ENCODE measurements at regions not wholly inside any gene's neighbourhood (a gene's known extent, or its start where the extent isn't known, plus 50 kb on each side); places are given as distances from the start of the nearest gene placed in this dataset.

GRCh38 chr6:80541181-80541580 is 434.7 kb downstream of the BCKDHB start:
- H3K36me3 ChIP-seq (ENCODE audit: insufficient read depth, low read length): no peaks in the 10 kb centered on the region
- H3K4me3 ChIP-seq: no peak overlapping the region
- no peak overlapping the region for H3K9ac ChIP-seq (ENCODE audit: insufficient read length)
- no peak for DNase-seq (ENCODE audit: low read depth, low spot score)
- no peak overlapping the region for H3K27ac ChIP-seq
- TF ChIP-seq EZH2 (IDR thresholded peaks at IDR 0.05) (no peak), POLR2AphosphoS5 (IDR thresholded peaks at IDR 0.05; ENCODE audit: borderline replicate concordance, low read depth, low read length) (no peak), FOXP2 (optimal IDR thresholded peaks at IDR 0.05; ENCODE audit: control extremely low read depth, extremely low read length, insufficient read depth) (no peak)
- H3K9me3 ChIP-seq (ENCODE audit: low read depth, low read length): no peaks in the 10 kb centered on the region

DNA sequence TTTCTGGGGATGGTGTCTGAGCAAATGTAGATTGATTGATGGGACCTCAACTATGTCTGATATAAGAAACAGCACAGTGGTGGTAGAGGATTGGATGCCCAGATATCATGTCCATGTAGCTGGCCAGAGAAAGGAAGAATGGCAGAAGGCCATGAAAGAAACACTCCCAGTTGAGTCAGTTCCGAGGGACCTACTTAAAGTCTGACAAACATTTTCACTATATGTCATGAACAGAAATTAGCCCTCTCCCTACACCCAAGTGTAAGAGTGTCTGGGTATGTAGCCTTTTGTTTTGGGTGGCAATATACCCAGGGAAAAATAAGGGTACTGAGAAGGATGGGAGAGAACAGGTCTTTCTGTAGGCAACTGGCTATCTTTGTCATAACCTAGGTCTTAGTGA is 434.2 kb downstream of the BCKDHB start:
- no peak for TF ChIP-seq EZH2 (IDR thresholded peaks at IDR 0.05)
- TF ChIP-seq FOXP2 (optimal IDR thresholded peaks at IDR 0.05; ENCODE audit: control extremely low read depth, extremely low read length, insufficient read depth): no peak
- no peak for DNase-seq (ENCODE audit: low read depth, low spot score)
- H3K36me3 ChIP-seq (ENCODE audit: insufficient read depth, low read length): no peaks in the 10 kb centered on the region
- H3K9ac ChIP-seq (ENCODE audit: insufficient read length): no peak overlapping the region
- no peaks in the 10 kb centered on the region for H3K9me3 ChIP-seq (ENCODE audit: low read depth, low read length)
- no peak overlapping the region for H3K27ac ChIP-seq
- no peak overlapping the region for H3K4me3 ChIP-seq

GRCh38 chr6:80537118-80537972 is 430.9 kb downstream of the BCKDHB start:
- Histone ChIP-seq H3K9me3 (ENCODE audit: low read depth, low read length) (no peaks in the 10 kb centered on the region), H3K27ac (no peak overlapping the region), H3K4me3 (no peak overlapping the region), H3K9ac (ENCODE audit: insufficient read length) (no peak overlapping the region), H3K36me3 (ENCODE audit: insufficient read depth, low read length) (no peaks in the 10 kb centered on the region)
- no peak for TF ChIP-seq POLR2AphosphoS5 (IDR thresholded peaks at IDR 0.05; ENCODE audit: borderline replicate concordance, low read depth, low read length)
- TF ChIP-seq FOXP2 (optimal IDR thresholded peaks at IDR 0.05; ENCODE audit: control extremely low read depth, extremely low read length, insufficient read depth): no peak
- no peak for TF ChIP-seq EZH2 (IDR thresholded peaks at IDR 0.05)
- no peak for DNase-seq (ENCODE audit: low read depth, low spot score)

DNA sequence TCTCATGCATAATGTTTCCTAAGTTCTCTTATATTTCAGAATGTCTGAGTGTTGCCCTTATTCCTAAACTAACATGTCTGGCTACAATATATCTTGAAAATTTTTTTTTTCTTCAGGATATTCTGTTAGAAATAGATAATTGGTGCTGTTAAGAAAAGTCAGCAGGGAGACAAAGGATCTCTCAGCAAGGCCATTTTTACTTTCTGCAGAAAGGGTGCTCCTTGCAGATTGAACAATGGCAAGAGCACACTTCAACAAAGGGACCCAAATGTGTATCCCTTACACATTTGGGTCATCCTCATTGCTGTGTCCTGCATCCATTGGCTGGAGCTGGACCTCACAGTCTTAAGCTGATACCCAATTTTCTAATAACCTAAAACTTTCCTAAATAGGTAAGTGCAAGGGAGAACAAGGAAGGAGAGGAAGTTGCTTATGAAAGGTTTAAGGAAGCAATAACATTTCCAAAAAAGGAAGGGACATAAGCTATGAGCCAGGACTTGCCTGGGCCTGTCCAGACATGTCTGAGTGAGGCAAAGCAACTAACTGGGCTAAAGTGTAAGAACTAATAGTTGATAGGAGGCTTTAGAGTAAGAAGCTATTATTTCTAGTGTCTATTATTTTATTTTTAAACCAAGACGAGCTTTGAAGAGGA is 429.6 kb downstream of the BCKDHB start:
- H3K9ac ChIP-seq (ENCODE audit: insufficient read length): no peak overlapping the region
- TF ChIP-seq FOXP2 (optimal IDR thresholded peaks at IDR 0.05; ENCODE audit: control extremely low read depth, extremely low read length, insufficient read depth): no peak
- no peaks in the 10 kb centered on the region for H3K9me3 ChIP-seq (ENCODE audit: low read depth, low read length)
- no peak overlapping the region for H3K4me3 ChIP-seq
- no peaks in the 10 kb centered on the region for H3K36me3 ChIP-seq (ENCODE audit: insufficient read depth, low read length)
- no peak for DNase-seq (ENCODE audit: low read depth, low spot score)
- no peak overlapping the region for H3K27ac ChIP-seq

- DNase-seq (ENCODE audit: low read depth, low spot score): no peak
- H3K9ac ChIP-seq (ENCODE audit: insufficient read length): no peak overlapping the region
- H3K27ac ChIP-seq: peak overlapping the region; percentile 85
- no peaks in the 10 kb centered on the region for H3K36me3 ChIP-seq (ENCODE audit: insufficient read depth, low read length)
- no peak overlapping the region for H3K4me3 ChIP-seq
- no peak for TF ChIP-seq FOXP2 (optimal IDR thresholded peaks at IDR 0.05; ENCODE audit: control extremely low read depth, extremely low read length, insufficient read depth)
- no peak for TF ChIP-seq EZH2 (IDR thresholded peaks at IDR 0.05)
- no peak for TF ChIP-seq POLR2AphosphoS5 (IDR thresholded peaks at IDR 0.05; ENCODE audit: borderline replicate concordance, low read depth, low read length)
- no peaks in the 10 kb centered on the region for H3K9me3 ChIP-seq (ENCODE audit: low read depth, low read length)
Measured at GRCh38 chr6:80531681-80532619, 425.5 kb downstream of the BCKDHB start.

- Histone ChIP-seq H3K27ac (no peak overlapping the region), H3K9ac (ENCODE audit: insufficient read length) (no peak overlapping the region), H3K9me3 (ENCODE audit: low read depth, low read length) (no peaks in the 10 kb centered on the region), H3K4me3 (no peak overlapping the region), H3K36me3 (ENCODE audit: insufficient read depth, low read length) (no peaks in the 10 kb centered on the region)
- TF ChIP-seq EZH2 (IDR thresholded peaks at IDR 0.05): no peak
- TF ChIP-seq FOXP2 (optimal IDR thresholded peaks at IDR 0.05; ENCODE audit: control extremely low read depth, extremely low read length, insufficient read depth): no peak
- TF ChIP-seq POLR2AphosphoS5 (IDR thresholded peaks at IDR 0.05; ENCODE audit: borderline replicate concordance, low read depth, low read length): no peak
- DNase-seq (ENCODE audit: low read depth, low spot score): no peak
Measured at GRCh38 chr6:80530103-80530502, 423.6 kb downstream of the BCKDHB start.

- no peak overlapping the region for H3K9ac ChIP-seq (ENCODE audit: insufficient read length)
- no peaks in the 10 kb centered on the region for H3K9me3 ChIP-seq (ENCODE audit: low read depth, low read length)
- no peak for DNase-seq (ENCODE audit: low read depth, low spot score)
- no peak overlapping the region for H3K4me3 ChIP-seq
- H3K27ac ChIP-seq: no peak overlapping the region
- no peak for TF ChIP-seq EZH2 (IDR thresholded peaks at IDR 0.05)
- TF ChIP-seq POLR2AphosphoS5 (IDR thresholded peaks at IDR 0.05; ENCODE audit: borderline replicate concordance, low read depth, low read length): no peak
- no peak for TF ChIP-seq FOXP2 (optimal IDR thresholded peaks at IDR 0.05; ENCODE audit: control extremely low read depth, extremely low read length, insufficient read depth)
- H3K36me3 ChIP-seq (ENCODE audit: insufficient read depth, low read length): no peaks in the 10 kb centered on the region
Measured at GRCh38 chr6:80528115-80528514, 421.6 kb downstream of the BCKDHB start.

- Histone ChIP-seq H3K4me3 (no peak overlapping the region), H3K27ac (no peak overlapping the region), H3K9me3 (ENCODE audit: low read depth, low read length) (no peaks in the 10 kb centered on the region), H3K9ac (ENCODE audit: insufficient read length) (no peak overlapping the region), H3K36me3 (ENCODE audit: insufficient read depth, low read length) (no peaks in the 10 kb centered on the region)
- no peak for TF ChIP-seq POLR2AphosphoS5 (IDR thresholded peaks at IDR 0.05; ENCODE audit: borderline replicate concordance, low read depth, low read length)
- no peak for TF ChIP-seq FOXP2 (optimal IDR thresholded peaks at IDR 0.05; ENCODE audit: control extremely low read depth, extremely low read length, insufficient read depth)
- no peak for TF ChIP-seq EZH2 (IDR thresholded peaks at IDR 0.05)
- no peak for DNase-seq (ENCODE audit: low read depth, low spot score)
Measured at GRCh38 chr6:80527552-80528052, 421.1 kb downstream of the BCKDHB start.
